Stimulated activated CD8-positive, alpha-beta memory T cell treated with anti-CD3 and anti-CD28 coated beads, Interleukin-7, amount 100 ng/mL, for 4 hours (primary cell): ENCODE measurements at regions not wholly inside any gene's neighbourhood (a gene's known extent, or its start where the extent isn't known, plus 50 kb on each side); places are given as distances from the start of the nearest gene placed in this dataset.

ENCODE experiments used
- DNase-seq, 2 donors: peaks; one replicate each; pipeline ENCODE4 v3.0.0-alpha.2; 2020; ENCODE audit warnings: low read depth in 2 of 2

GRCh38 chr22:47561766-47562165, 799.3 kb downstream of the TBC1D22A start:
- DNase-seq = no peak

GRCh38 chr22:47561115-47561675, 798.7 kb downstream of the TBC1D22A start:
- no peak for DNase-seq

- DNase-seq = no peak
These were observed 796.6 kb downstream of the TBC1D22A start for GRCh38 chr22:47558828-47559700.

GRCh38 chr22:47556473-47556872, 794.0 kb downstream of the TBC1D22A start:
- no peak for DNase-seq

GRCh38 chr22:47553436-47553835, 791.0 kb downstream of the TBC1D22A start:
- no peak for DNase-seq

GRCh38 chr22:47552541-47553205, 790.2 kb downstream of the TBC1D22A start:
- no peak for DNase-seq

GRCh38 chr22:47552024-47552423, 789.6 kb downstream of the TBC1D22A start:
- DNase-seq = no peak

- no peak for DNase-seq
These were observed 789.0 kb downstream of the TBC1D22A start for GRCh38 chr22:47551431-47551775.

- no peak for DNase-seq
These were observed 788.3 kb downstream of the TBC1D22A start for GRCh38 chr22:47550524-47551430.

GRCh38 chr22:47549741-47550340, 787.4 kb downstream of the TBC1D22A start:
- DNase-seq = no peak

GRCh38 chr22:47548953-47549740, 786.7 kb downstream of the TBC1D22A start:
- no peak for DNase-seq

GRCh38 chr22:47547881-47548650, 785.6 kb downstream of the TBC1D22A start:
- DNase-seq = no peak

- DNase-seq = no peak
These were observed 784.8 kb downstream of the TBC1D22A start for GRCh38 chr22:47547239-47547661.

GRCh38 chr22:47544696-47545095, 782.2 kb downstream of the TBC1D22A start:
- DNase-seq = no peak

- no peak for DNase-seq
These were observed 781.0 kb downstream of the TBC1D22A start for GRCh38 chr22:47543447-47543846.

GRCh38 chr22:47540011-47540410, 777.6 kb downstream of the TBC1D22A start:
- DNase-seq = no peak

GRCh38 chr22:47539374-47539773, 776.9 kb downstream of the TBC1D22A start:
- DNase-seq = no peak

- DNase-seq = no peak
These were observed 773.2 kb downstream of the TBC1D22A start for GRCh38 chr22:47535681-47536080.

GRCh38 chr22:47534804-47535410, 772.5 kb downstream of the TBC1D22A start:
- no peak for DNase-seq
